Esophagus muscularis mucosa (tissue), 4 donors: ENCODE measurements at regions not wholly inside any gene's neighbourhood (a gene's known extent, or its start where the extent isn't known, plus 50 kb on each side); places are given as distances from the start of the nearest gene placed in this dataset.

Experiments used
- EP300 ChIP-seq: sonication (generic); formaldehyde crosslinking; IDR thresholded peaks from one replicate; pipeline ENCODE4 v1.6.1; 2017; ENCODE audit warnings: antibody characterized with exemption
- POLR2AphosphoS5 ChIP-seq, 2 donors: sonication (generic); formaldehyde crosslinking; IDR thresholded peaks; one replicate each; pipeline ENCODE4 v1.6.1; 2017; ENCODE audit warnings: antibody characterized with exemption in 2 of 2
- TF ChIP-seq, protein P1 (sequence below), 3 experiments: fragments of 200-600 bp in 2 of 3; fragments of 450-650 bp in 1 of 3; sonication (generic) in 2 of 3; IDR thresholded peaks; one replicate each; pipeline ENCODE4 v1.5.1; 2017 to 2019; ENCODE audit warnings: antibody characterized with exemption in 3 of 3, mild to moderate bottlenecking in 2 of 3, moderate library complexity in 1 of 3

DNA sequence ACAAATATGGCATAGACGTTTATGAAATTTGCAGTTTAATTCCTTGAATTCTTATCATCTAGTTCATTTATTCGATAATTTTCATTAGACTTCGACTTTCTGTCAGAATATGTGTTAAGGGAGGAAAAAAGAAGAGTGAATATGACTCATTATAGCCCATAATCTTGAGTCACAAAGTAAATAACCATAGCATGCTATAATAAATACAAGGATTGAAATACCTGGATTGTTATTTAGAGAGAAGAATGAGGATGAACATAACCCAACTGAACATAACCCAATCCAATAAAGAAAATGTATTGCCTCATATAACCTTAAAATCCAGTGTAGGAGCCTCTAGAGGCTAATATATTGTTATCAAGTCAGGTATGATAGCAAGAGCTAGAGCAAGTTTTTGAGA lies 1858.3 kb upstream of the RAG2 start:
- TF ChIP-seq EP300, result no peak
- TF ChIP-seq, protein P1, sequence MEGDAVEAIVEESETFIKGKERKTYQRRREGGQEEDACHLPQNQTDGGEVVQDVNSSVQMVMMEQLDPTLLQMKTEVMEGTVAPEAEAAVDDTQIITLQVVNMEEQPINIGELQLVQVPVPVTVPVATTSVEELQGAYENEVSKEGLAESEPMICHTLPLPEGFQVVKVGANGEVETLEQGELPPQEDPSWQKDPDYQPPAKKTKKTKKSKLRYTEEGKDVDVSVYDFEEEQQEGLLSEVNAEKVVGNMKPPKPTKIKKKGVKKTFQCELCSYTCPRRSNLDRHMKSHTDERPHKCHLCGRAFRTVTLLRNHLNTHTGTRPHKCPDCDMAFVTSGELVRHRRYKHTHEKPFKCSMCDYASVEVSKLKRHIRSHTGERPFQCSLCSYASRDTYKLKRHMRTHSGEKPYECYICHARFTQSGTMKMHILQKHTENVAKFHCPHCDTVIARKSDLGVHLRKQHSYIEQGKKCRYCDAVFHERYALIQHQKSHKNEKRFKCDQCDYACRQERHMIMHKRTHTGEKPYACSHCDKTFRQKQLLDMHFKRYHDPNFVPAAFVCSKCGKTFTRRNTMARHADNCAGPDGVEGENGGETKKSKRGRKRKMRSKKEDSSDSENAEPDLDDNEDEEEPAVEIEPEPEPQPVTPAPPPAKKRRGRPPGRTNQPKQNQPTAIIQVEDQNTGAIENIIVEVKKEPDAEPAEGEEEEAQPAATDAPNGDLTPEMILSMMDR (IDR thresholded peaks at IDR 0.05), result no peak
- no peak for TF ChIP-seq POLR2AphosphoS5 (IDR thresholded peaks at IDR 0.05)
